DND-41 (cell line): ENCODE measurements at regions not wholly inside any gene's neighbourhood (a gene's known extent, or its start where the extent isn't known, plus 50 kb on each side); places are given as distances from the start of the nearest gene placed in this dataset.

Experiments used
- ATAC-seq: fragments of 200-7000 bp; cut with Tn5 transposase; 3 replicates; pipeline ENCODE4 v1.9.1; 2021; ENCODE audit warnings: low read depth; ENCODE audit not compliant: insufficient read depth
- DNase-seq: peaks from one replicate; pipeline ENCODE4 v3.0.0-alpha.2; 2020
- H2AFZ ChIP-seq: 2 replicates; pipeline ENCODE4 v1.6.0; 2012; ENCODE audit warnings: low read depth, low read length
- H3K27ac ChIP-seq: 2 replicates; pipeline ENCODE4 v1.5.1; 2012; ENCODE audit warnings: low read length, inconsistent platforms
- H3K27me3 ChIP-seq: fragments of 200-600 bp; sonication (generic); 2 replicates; pipeline ENCODE4 v1.6.0; 2012; ENCODE audit warnings: low read length, mild to moderate bottlenecking, inconsistent platforms; ENCODE audit not compliant: insufficient read depth, poor library complexity
- H3K36me3 ChIP-seq: 2 replicates; pipeline ENCODE4 v1.5.1; 2012; ENCODE audit warnings: low read length, inconsistent platforms; ENCODE audit not compliant: insufficient read depth
- H3K4me1 ChIP-seq: 2 replicates; pipeline ENCODE4 v1.5.1; 2012; ENCODE audit warnings: mild to moderate bottlenecking, low read length; ENCODE audit not compliant: insufficient read depth
- H3K4me2 ChIP-seq: 2 replicates; pipeline ENCODE4 v1.6.0; 2012; ENCODE audit warnings: mild to moderate bottlenecking, moderate library complexity, low read length, inconsistent platforms; ENCODE audit not compliant: insufficient read depth
- H3K4me3 ChIP-seq, 2 experiments: fragments of 200-600 bp in 1 of 2; shearing (Covaris generic) in 1 of 2; 2 replicates each; pipeline ENCODE4 v1.5.1; 2012 to 2016; ENCODE audit warnings: inconsistent platforms in 2 of 2, low read length in 2 of 2, mild to moderate bottlenecking in 2 of 2, low read depth in 1 of 2, moderate library complexity in 1 of 2
- H3K79me2 ChIP-seq: 2 replicates; pipeline ENCODE4 v1.6.0; 2012; ENCODE audit warnings: low read length, inconsistent platforms; ENCODE audit not compliant: insufficient read depth
- H3K9ac ChIP-seq: 2 replicates; pipeline ENCODE4 v1.6.0; 2012; ENCODE audit warnings: low read depth, mild to moderate bottlenecking, inconsistent platforms, low read length, moderate library complexity
- H3K9me3 ChIP-seq: 2 replicates; pipeline ENCODE4 v1.5.1; 2012; ENCODE audit warnings: low read length, moderate library complexity, mild to moderate bottlenecking, inconsistent platforms; ENCODE audit not compliant: insufficient read depth, severe bottlenecking
- H4K20me1 ChIP-seq: 2 replicates; pipeline ENCODE4 v1.6.0; 2012; ENCODE audit warnings: low read length; ENCODE audit not compliant: insufficient read depth
- CTCF ChIP-seq: IDR thresholded peaks from 2 replicates; pipeline ENCODE4 v1.5.1; 2012; ENCODE audit warnings: borderline replicate concordance, low read length, moderate library complexity, mild to moderate bottlenecking; ENCODE audit not compliant: poor library complexity, severe bottlenecking; ENCODE audit errors: extremely low read depth
- EZH2 ChIP-seq: IDR thresholded peaks from 3 replicates; pipeline ENCODE4 v1.6.1; 2012; ENCODE audit warnings: borderline replicate concordance, low read depth, mild to moderate bottlenecking, moderate library complexity, low read length, inconsistent platforms; ENCODE audit not compliant: severe bottlenecking

- H3K4me3 ChIP-seq: no peak overlapping the region
- no peak overlapping the region for H3K9ac ChIP-seq
- no peak overlapping the region for H2AFZ ChIP-seq
- H3K36me3 ChIP-seq: no peaks in the 10 kb centered on the region
- DNase-seq (no peak), ATAC-seq (no peak)
- H3K79me2 ChIP-seq: no peaks in the 10 kb centered on the region
- no peak for TF ChIP-seq EZH2
- no peak for TF ChIP-seq CTCF
- no peak overlapping the region for H3K27ac ChIP-seq
- H3K4me2 ChIP-seq: no peak overlapping the region
- no peaks in the 10 kb centered on the region for H4K20me1 ChIP-seq
- H3K27me3 ChIP-seq: no peaks in the 10 kb centered on the region
- H3K4me1 ChIP-seq: no peaks in the 10 kb centered on the region
- H3K9me3 ChIP-seq: no peaks in the 10 kb centered on the region
Observed at GRCh38 chr11:80320226-80320625, 879.4 kb upstream of the TENM4 start.

GRCh38 chr11:80317612-80318011 is 876.8 kb upstream of the TENM4 start:
- Histone ChIP-seq H3K4me2 (no peak overlapping the region), H3K9ac (no peak overlapping the region), H4K20me1 (no peaks in the 10 kb centered on the region), H3K4me1 (no peaks in the 10 kb centered on the region), H3K9me3 (no peaks in the 10 kb centered on the region), H3K4me3 (no peak overlapping the region), H3K27ac (no peak overlapping the region), H2AFZ (no peak overlapping the region), H3K27me3 (no peaks in the 10 kb centered on the region), H3K36me3 (no peaks in the 10 kb centered on the region), H3K79me2 (no peaks in the 10 kb centered on the region)
- DNase-seq (no peak), ATAC-seq (no peak)
- no peak for TF ChIP-seq CTCF
- TF ChIP-seq EZH2: no peak

GRCh38 chr11:80315200-80315599 is 874.4 kb upstream of the TENM4 start:
- no peaks in the 10 kb centered on the region for H3K27me3 ChIP-seq
- no peak for DNase-seq

More at GRCh38 chr11:80315200-80315599, 874.4 kb upstream of the TENM4 start:
- Histone ChIP-seq H3K4me3 (no peak overlapping the region), H3K79me2 (no peaks in the 10 kb centered on the region), H3K36me3 (no peaks in the 10 kb centered on the region), H3K27ac (no peak overlapping the region), H3K9me3 (no peaks in the 10 kb centered on the region), H3K4me2 (no peak overlapping the region), H3K9ac (no peak overlapping the region), H4K20me1 (no peaks in the 10 kb centered on the region), H3K4me1 (no peaks in the 10 kb centered on the region), H2AFZ (no peak overlapping the region)
- no peak for ATAC-seq
- TF ChIP-seq EZH2: no peak
- no peak for TF ChIP-seq CTCF
